ENCODE measurements at regions not wholly inside any gene's neighbourhood (a gene's known extent, or its start where the extent isn't known, plus 50 kb on each side); places are given as distances from the start of the nearest gene placed in this dataset.

DNA sequence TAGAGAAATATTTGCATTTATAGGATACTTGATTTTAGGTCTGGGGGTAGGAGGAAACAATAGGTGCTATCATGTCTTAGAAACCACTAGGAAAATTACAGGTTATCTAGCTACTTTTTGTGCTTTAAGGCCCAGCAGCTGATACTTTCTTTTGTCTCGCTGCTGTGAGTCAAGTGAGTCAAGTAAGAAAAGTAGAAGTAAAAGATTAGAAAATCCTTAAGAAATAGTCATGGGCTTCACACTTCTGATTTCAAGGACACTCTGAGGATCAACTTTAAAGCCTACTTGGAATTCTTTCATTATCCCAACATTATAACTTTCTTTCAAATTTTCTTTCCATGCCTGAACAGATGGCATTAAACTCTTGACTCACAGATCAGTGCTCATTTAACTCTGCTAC lies 95.2 kb upstream of the RBMS3 start:
- TF ChIP-seq SUZ12 (IDR thresholded peaks at IDR 0.05) = no peak
- TF ChIP-seq ELF4 (IDR thresholded peaks at IDR 0.05) = no peak
- TF ChIP-seq HDGF (IDR thresholded peaks at IDR 0.05; ENCODE audit: borderline replicate concordance) = no peak
- TF ChIP-seq SP1 (IDR thresholded peaks at IDR 0.05) = no peak
- TF ChIP-seq ARNT (IDR thresholded peaks at IDR 0.05) = no peak
- TF ChIP-seq LEF1 (IDR thresholded peaks at IDR 0.05; ENCODE audit: borderline replicate concordance) = no peak
- no peak for TF ChIP-seq BHLHE40 (IDR thresholded peaks at IDR 0.05; ENCODE audit: borderline replicate concordance)
- no peak for TF ChIP-seq CTBP1 (IDR thresholded peaks at IDR 0.05; ENCODE audit: borderline replicate concordance)
- no peak for TF ChIP-seq PKNOX1 (IDR thresholded peaks at IDR 0.05)
- no peak for TF ChIP-seq TARDBP (IDR thresholded peaks at IDR 0.05)
- no peak for TF ChIP-seq FOXK2 (IDR thresholded peaks at IDR 0.05)
- TF ChIP-seq NFRKB (IDR thresholded peaks at IDR 0.05) = no peak
- no peak for TF ChIP-seq ZNF384 (IDR thresholded peaks at IDR 0.05)

Data from HEK293T (cell line).